ENCODE measurements at regions not wholly inside any gene's neighbourhood (a gene's known extent, or its start where the extent isn't known, plus 50 kb on each side); places are given as distances from the start of the nearest gene placed in this dataset.

DNA sequence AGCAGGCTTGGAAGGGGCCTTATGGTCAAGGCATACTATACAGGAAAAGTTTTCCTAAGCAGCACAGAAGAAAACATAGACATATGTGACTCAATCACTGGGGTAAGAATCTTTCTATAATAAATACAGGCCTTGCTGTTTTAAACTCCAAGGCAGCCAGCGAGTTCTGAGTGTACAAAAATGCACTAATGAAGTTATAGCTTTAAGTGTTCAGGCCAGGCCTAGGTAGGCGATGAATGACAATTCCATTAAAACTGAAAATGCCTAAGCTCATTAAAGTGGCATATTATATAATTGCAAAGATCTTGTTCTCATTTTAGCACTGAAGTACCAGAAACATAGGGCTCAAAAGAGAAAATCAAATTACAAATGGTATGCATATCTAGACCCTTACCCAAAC lies 716.4 kb upstream of the HS3ST1 start:
- TF ChIP-seq, protein P1, sequence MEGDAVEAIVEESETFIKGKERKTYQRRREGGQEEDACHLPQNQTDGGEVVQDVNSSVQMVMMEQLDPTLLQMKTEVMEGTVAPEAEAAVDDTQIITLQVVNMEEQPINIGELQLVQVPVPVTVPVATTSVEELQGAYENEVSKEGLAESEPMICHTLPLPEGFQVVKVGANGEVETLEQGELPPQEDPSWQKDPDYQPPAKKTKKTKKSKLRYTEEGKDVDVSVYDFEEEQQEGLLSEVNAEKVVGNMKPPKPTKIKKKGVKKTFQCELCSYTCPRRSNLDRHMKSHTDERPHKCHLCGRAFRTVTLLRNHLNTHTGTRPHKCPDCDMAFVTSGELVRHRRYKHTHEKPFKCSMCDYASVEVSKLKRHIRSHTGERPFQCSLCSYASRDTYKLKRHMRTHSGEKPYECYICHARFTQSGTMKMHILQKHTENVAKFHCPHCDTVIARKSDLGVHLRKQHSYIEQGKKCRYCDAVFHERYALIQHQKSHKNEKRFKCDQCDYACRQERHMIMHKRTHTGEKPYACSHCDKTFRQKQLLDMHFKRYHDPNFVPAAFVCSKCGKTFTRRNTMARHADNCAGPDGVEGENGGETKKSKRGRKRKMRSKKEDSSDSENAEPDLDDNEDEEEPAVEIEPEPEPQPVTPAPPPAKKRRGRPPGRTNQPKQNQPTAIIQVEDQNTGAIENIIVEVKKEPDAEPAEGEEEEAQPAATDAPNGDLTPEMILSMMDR (IDR thresholded peaks at IDR 0.05; ENCODE audit: low read length), result no peak
- TF ChIP-seq EZH2 (optimal IDR thresholded peaks at IDR 0.05; ENCODE audit: low read depth, low read length), result no peak
